Breast epithelium (tissue), 4 donors: ENCODE measurements at regions not wholly inside any gene's neighbourhood (a gene's known extent, or its start where the extent isn't known, plus 50 kb on each side); places are given as distances from the start of the nearest gene placed in this dataset.
"Not testable (repeated sequence)": the region's sequence is repeated elsewhere in the genome, so short reads cannot be mapped to it uniquely, and the experiment has no call there.

Source experiments
- DNase-seq, 2 donors: peaks; one replicate each; pipeline ENCODE4 v3.0.0-alpha.2; 2019; ENCODE audit warnings: low spot score in 2 of 2
- H3K27ac ChIP-seq, 2 donors: fragments of 200-600 bp; sonication (generic) in 1 of 2; one replicate each; pipeline ENCODE4 v1.5.1; 2016 to 2019; ENCODE audit warnings: mild to moderate bottlenecking in 1 of 2
- H3K27me3 ChIP-seq, 2 donors: fragments of 200-600 bp; sonication (generic) in 1 of 2; one replicate each; pipeline versions ENCODE4 v1.5.1 to v1.6.0; 2017 to 2019; ENCODE audit warnings: control low read depth in 1 of 2, mild to moderate bottlenecking in 1 of 2
- H3K36me3 ChIP-seq: fragments of 200-600 bp; one replicate; pipeline ENCODE4 v1.5.1; 2019
- H3K4me1 ChIP-seq, 2 donors: fragments of 200-600 bp; sonication (generic); one replicate each; pipeline ENCODE4 v1.5.1; 2016 to 2019; ENCODE audit warnings: control low read depth in 1 of 2
- H3K4me3 ChIP-seq, 3 donors: fragments of 200-600 bp; sonication (generic); 1 replicate in 2 of 3; 2 replicates in 1 of 3; pipeline ENCODE4 v1.5.1; 2016 to 2019; ENCODE audit warnings: mild to moderate bottlenecking in 3 of 3, moderate library complexity in 2 of 3
- H3K9me3 ChIP-seq, 2 donors: fragments of 200-600 bp; sonication (generic) in 1 of 2; one replicate each; pipeline ENCODE4 v1.5.1; 2016 to 2019; ENCODE audit warnings: control low read depth in 1 of 2
- intact Hi-C: fragments of 100-400 bp; cut with DNase I; formaldehyde crosslinking; loops from one replicate; pipeline ENCODE4 v1.15.1; 2023; ENCODE audit warnings: low total_unique reads

GRCh38 chr4:4031446-4032135, 195.1 kb downstream of the OTOP1 start:
- DNase-seq, H3K27me3 ChIP-seq, H3K4me1 ChIP-seq, H3K36me3 ChIP-seq, H3K27ac ChIP-seq, H3K4me3 ChIP-seq, intact Hi-C loops, H3K9me3 ChIP-seq: not testable (repeated sequence)

- H3K27me3 ChIP-seq, H3K9me3 ChIP-seq, intact Hi-C loops, H3K4me1 ChIP-seq, H3K4me3 ChIP-seq, H3K27ac ChIP-seq, DNase-seq, H3K36me3 ChIP-seq: not testable (repeated sequence)
Measured at GRCh38 chr4:4032364-4032763, 194.4 kb downstream of the OTOP1 start.

- H3K36me3 ChIP-seq, H3K27me3 ChIP-seq, DNase-seq, H3K4me1 ChIP-seq, H3K9me3 ChIP-seq, intact Hi-C loops, H3K27ac ChIP-seq: not testable (repeated sequence)
- H3K4me3 ChIP-seq = peak overlapping the region in 1 of 3 donors; percentile 22
Measured at GRCh38 chr4:4032801-4033605, 193.7 kb downstream of the OTOP1 start.

- H3K4me1 ChIP-seq, DNase-seq, H3K27me3 ChIP-seq, H3K9me3 ChIP-seq, H3K36me3 ChIP-seq, intact Hi-C loops, H3K4me3 ChIP-seq, H3K27ac ChIP-seq: not testable (repeated sequence)
Measured at GRCh38 chr4:4037399-4038138, 189.2 kb downstream of the OTOP1 start.

GRCh38 chr4:4045823-4046222, 180.9 kb downstream of the OTOP1 start:
- DNase-seq, H3K27me3 ChIP-seq, H3K27ac ChIP-seq, intact Hi-C loops, H3K4me1 ChIP-seq, H3K9me3 ChIP-seq, H3K4me3 ChIP-seq, H3K36me3 ChIP-seq: not testable (repeated sequence)

- DNase-seq, H3K9me3 ChIP-seq, H3K4me1 ChIP-seq, H3K36me3 ChIP-seq, intact Hi-C loops, H3K27me3 ChIP-seq, H3K27ac ChIP-seq, H3K4me3 ChIP-seq: not testable (repeated sequence)
Measured at GRCh38 chr4:4046686-4047085, 180.0 kb downstream of the OTOP1 start.

GRCh38 chr4:4047202-4047601, 179.5 kb downstream of the OTOP1 start:
- H3K4me3 ChIP-seq, DNase-seq, H3K9me3 ChIP-seq, H3K27me3 ChIP-seq, intact Hi-C loops, H3K4me1 ChIP-seq, H3K36me3 ChIP-seq, H3K27ac ChIP-seq: not testable (repeated sequence)

GRCh38 chr4:4048227-4048626, 178.5 kb downstream of the OTOP1 start:
- H3K36me3 ChIP-seq, H3K27ac ChIP-seq, H3K9me3 ChIP-seq, H3K4me3 ChIP-seq, H3K4me1 ChIP-seq, DNase-seq, H3K27me3 ChIP-seq, intact Hi-C loops: not testable (repeated sequence)

GRCh38 chr4:4050781-4051180, 175.9 kb downstream of the OTOP1 start:
- H3K4me1 ChIP-seq, H3K27ac ChIP-seq, H3K27me3 ChIP-seq, H3K4me3 ChIP-seq, H3K36me3 ChIP-seq, intact Hi-C loops, DNase-seq, H3K9me3 ChIP-seq: not testable (repeated sequence)

GRCh38 chr4:4052933-4053332, 173.8 kb downstream of the OTOP1 start:
- H3K9me3 ChIP-seq, H3K4me1 ChIP-seq, H3K27ac ChIP-seq, H3K4me3 ChIP-seq, H3K27me3 ChIP-seq, DNase-seq, H3K36me3 ChIP-seq, intact Hi-C loops: not testable (repeated sequence)

- H3K27ac ChIP-seq, H3K36me3 ChIP-seq, DNase-seq, H3K9me3 ChIP-seq, H3K27me3 ChIP-seq, intact Hi-C loops, H3K4me1 ChIP-seq, H3K4me3 ChIP-seq: not testable (repeated sequence)
Measured at GRCh38 chr4:4057226-4057625, 169.5 kb downstream of the OTOP1 start.

GRCh38 chr4:4084171-4084570, 142.6 kb downstream of the OTOP1 start:
- H3K36me3 ChIP-seq, intact Hi-C loops, DNase-seq, H3K4me3 ChIP-seq, H3K4me1 ChIP-seq, H3K27me3 ChIP-seq, H3K9me3 ChIP-seq, H3K27ac ChIP-seq: not testable (repeated sequence)

- H3K9me3 ChIP-seq, H3K27me3 ChIP-seq, intact Hi-C loops, H3K27ac ChIP-seq, H3K36me3 ChIP-seq, H3K4me3 ChIP-seq, DNase-seq, H3K4me1 ChIP-seq: not testable (repeated sequence)
Measured at GRCh38 chr4:4089716-4090419, 136.9 kb downstream of the OTOP1 start.
